Left ventricle myocardium superior (tissue), 1 donor: ENCODE measurements at regions not wholly inside any gene's neighbourhood (a gene's known extent, or its start where the extent isn't known, plus 50 kb on each side); places are given as distances from the start of the nearest gene placed in this dataset.

Experiments
- ATAC-seq: fragments of 200-7000 bp; cut with Tn5 transposase; one replicate; pipeline ENCODE4 v1.9.1; 2020; ENCODE audit warnings: mild to moderate bottlenecking, moderate library complexity
- DNase-seq: peaks from one replicate; pipeline ENCODE4 v3.0.0-alpha.2; 2020
- intact Hi-C: fragments of 100-400 bp; cut with micrococcal nuclease; formaldehyde crosslinking; loops from one replicate; pipeline ENCODE4 v1.11.0; 2022
- donor health status: DM: no; HTN: yes; CAD: no; lungs with severe emphysema.

GRCh38 chr13:74845806-74846205, 636.2 kb downstream of the TBC1D4 start:
- DNase-seq (no peak), ATAC-seq (no peak)
- intact Hi-C loops: no loop called here

GRCh38 chr13:74841651-74842050, 640.3 kb downstream of the TBC1D4 start:
- DNase-seq: no peak
- ATAC-seq: no peak
- intact Hi-C loops: no loop called here

DNA sequence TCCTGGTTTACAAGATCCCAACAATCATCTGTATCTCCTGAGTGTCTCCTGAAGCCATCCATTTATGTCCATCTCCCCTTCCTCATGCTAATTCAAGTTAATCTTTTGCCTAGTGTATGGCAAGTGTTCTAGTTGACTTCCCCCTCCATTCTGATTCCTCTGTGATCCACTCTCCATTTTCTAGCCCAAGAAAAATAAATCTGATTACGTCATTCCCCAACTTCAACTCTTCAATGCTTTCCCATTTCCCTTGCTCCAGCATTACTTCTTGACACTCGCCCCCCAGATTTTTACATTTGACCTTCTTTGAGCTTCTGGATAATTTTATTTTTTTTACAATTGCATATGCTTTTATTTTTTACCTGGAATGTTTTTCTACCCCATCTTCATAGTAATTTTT, 640.8 kb downstream of the TBC1D4 start:
- ATAC-seq: no peak
- intact Hi-C loops: no loop called here
- DNase-seq: no peak

GRCh38 chr13:74839656-74840055, 642.3 kb downstream of the TBC1D4 start:
- intact Hi-C loops: no loop called here
- ATAC-seq: no peak
- no peak for DNase-seq

- intact Hi-C loops: no loop called here
- no peak for ATAC-seq
- no peak for DNase-seq
Observed at GRCh38 chr13:74838096-74838495, 643.9 kb downstream of the TBC1D4 start.

- DNase-seq (no peak), ATAC-seq (no peak)
Observed at GRCh38 chr13:74836628-74837027, 645.3 kb downstream of the TBC1D4 start.

DNA sequence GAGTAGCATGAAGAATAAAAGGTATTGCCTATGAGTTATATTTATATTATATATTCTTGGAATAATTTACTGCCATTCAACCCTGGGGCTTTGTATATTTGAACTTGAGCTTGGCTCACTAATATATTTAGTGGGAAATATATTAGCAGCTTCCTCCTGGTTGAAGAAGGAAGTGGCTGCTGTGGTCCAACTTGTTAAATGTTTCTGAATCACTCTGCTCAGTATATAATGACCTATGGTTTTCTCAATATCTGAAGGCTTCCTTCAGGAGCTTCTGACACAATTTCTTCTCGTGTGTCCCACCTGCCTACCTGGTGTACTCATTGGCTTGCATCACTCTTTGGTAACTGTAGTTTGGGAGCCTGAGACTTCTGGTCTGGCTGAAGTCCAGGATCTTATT, 646.4 kb downstream of the TBC1D4 start:
- no peak for DNase-seq
- intact Hi-C loops: no loop called here
- no peak for ATAC-seq

More at GRCh38 chr13:74836628-74837027, 645.3 kb downstream of the TBC1D4 start:
- intact Hi-C loops: no loop called here

DNA sequence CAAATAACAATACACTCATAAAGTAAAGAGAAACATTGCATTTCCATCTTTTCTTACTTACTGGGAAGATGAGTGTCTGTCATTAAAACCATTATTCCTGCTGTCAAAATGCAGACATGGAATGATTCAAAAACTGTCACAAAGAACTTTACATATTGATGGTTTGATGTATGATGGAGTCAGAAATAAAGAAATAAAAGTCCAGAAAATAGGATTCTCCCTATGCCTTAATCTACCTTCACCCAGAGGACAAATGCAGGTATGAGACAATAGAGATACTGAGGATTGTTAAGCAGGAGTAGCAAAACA, 656.1 kb downstream of the TBC1D4 start:
- intact Hi-C loops: no loop called here
- ATAC-seq (no peak), DNase-seq (no peak)

- ATAC-seq (peak; percentile 79), DNase-seq (no peak)
- intact Hi-C loops: no loop called here
Observed at GRCh38 chr13:74825152-74825937, 656.6 kb downstream of the TBC1D4 start.

DNA sequence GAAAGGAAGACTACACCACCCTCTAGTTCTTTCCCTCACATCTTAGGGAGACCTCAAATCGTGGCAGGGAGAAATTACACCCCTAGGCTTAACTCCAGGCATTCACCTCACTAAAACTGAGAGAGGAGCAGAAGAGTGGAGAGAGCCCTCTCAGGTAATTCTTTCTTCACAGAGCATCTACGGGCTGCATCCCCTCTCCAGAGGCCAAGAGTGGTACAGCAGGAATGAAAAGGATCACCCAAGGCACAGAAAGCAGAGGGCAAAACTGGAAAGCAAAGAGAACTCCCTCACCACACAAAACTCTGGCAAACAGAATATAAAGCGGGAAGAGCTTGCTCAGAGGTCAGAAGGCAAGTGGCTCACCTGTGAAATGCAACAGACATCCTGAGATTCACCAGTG, 661.2 kb downstream of the TBC1D4 start:
- no peak for ATAC-seq
- DNase-seq: no peak
- intact Hi-C loops: no loop called here

DNA sequence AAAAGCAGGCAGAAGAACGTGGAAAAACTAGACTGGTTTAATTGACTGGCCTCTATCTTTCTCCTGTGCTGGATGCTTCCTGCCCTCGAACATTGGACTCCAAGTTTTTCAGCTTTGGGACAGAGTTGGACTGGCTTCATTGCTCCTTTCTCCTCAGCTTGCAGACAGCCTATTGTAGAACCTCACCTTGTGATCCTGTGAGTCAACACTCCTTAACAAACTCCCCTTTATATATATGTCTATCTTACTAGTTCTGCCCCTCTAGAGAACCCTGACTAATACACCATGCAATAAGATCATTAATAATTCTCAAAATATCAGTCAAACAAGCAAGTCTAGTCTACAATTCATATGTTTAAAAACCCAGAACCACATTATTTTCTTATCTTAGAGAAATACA, 662.4 kb downstream of the TBC1D4 start:
- intact Hi-C loops: no loop called here
- DNase-seq (no peak), ATAC-seq (no peak)

- ATAC-seq (no peak), DNase-seq (no peak)
- intact Hi-C loops: no loop called here
Observed at GRCh38 chr13:74816737-74817136, 665.2 kb downstream of the TBC1D4 start.

DNA sequence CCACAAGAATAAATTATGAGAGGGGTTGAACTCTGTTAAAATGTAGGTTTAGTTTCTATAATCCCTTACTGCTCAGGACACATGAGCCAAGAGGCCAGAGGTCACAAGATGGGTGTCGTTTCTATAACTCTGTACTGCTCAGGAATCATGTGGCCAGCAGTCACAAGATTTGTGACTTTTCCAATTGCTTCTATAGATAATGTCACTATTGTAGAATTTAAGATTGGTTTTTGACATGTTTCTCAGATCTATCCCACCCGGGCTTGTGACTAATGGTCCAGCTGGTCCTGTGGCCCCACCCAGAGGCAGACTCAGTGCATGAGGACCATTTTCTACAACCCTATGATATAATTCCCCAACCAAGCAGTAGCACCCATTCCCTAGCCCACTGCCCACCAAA, 662.0 kb upstream of the KLF12 start:
- DNase-seq: no peak
- ATAC-seq: no peak
- intact Hi-C loops: no loop called here

- intact Hi-C loops: no loop called here
- ATAC-seq (no peak), DNase-seq (no peak)
Observed at GRCh38 chr13:74795526-74795925, 661.3 kb upstream of the KLF12 start.

DNA sequence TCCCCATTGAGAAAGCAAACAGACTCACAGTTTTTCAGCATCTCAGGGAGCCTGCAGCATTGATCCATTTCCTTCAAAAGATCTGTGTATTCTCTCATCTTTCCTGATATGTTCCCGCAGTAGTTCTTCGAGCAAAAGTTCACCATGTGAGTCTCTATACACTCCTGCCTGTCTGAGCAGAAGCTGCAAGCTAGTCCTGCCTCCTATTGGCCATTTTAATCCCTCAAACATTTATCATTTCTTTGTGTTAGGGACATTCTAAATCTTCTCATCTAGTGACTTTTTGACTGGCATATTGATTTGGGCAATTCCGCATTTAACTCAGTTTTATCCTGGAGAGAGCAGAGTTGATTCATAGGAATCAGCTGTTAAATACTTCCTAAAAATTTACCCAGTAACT, 660.4 kb upstream of the KLF12 start:
- intact Hi-C loops: no loop called here
- ATAC-seq (no peak), DNase-seq (no peak)

DNA sequence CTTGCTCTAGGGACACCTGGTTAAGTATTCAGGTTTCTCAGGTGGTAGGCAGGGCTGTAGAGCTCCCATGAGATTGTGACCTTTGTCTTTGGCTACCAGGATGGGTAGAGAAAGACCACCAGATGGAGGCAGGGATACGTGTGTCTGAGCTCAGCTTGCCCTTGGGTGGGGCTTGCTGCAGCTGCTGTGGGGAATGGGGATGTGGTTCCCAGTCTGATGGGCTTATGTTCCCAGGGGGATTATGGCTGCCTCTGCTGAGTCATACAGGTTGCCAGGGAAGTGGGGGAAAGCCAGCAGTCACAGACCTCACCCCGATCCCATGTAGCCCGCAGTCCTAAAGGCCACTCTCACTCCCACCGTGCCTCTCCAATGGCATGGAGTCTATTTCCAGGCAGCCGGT, 659.9 kb upstream of the KLF12 start:
- intact Hi-C loops: no loop called here
- DNase-seq (no peak), ATAC-seq (no peak)

DNA sequence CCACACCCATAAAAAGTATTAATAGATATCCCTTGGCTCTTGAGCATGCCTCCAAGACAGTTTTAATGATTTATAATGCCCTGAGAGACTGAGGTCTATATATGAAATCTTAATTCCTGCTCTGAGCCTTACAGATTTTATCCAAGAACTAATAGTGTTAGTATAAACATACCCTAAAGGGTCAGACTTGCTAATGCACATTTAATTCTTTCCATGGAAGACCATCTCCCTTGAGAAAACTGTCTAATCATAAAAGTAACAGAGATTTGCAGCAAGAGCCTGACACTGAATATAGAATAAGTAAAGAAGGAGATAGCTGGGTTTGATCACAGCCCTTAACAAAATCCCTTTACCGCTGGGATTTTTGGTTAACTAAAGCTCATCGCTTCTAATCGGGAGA, 650.8 kb upstream of the KLF12 start:
- ATAC-seq (no peak), DNase-seq (no peak)
- intact Hi-C loops: no loop called here

DNA sequence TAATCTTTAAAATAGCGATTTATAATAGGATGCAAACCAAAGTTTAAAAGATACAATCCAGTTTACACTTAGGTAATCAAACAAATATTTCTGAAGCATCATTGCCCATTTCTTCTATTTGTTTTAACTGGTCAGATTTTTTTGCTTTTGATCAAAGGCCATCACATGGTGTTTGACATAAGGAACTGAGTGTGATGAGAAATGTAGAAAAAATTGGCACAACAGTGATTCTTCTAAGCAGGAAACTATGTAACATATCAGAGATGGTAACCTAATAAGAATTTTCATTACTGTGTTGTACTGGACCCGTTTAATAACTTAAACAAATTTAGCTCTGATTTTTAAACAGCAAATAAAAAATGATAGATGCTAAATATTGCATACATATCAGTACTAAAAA, 644.7 kb upstream of the KLF12 start:
- ATAC-seq: no peak
- no peak for DNase-seq
- intact Hi-C loops: no loop called here

DNA sequence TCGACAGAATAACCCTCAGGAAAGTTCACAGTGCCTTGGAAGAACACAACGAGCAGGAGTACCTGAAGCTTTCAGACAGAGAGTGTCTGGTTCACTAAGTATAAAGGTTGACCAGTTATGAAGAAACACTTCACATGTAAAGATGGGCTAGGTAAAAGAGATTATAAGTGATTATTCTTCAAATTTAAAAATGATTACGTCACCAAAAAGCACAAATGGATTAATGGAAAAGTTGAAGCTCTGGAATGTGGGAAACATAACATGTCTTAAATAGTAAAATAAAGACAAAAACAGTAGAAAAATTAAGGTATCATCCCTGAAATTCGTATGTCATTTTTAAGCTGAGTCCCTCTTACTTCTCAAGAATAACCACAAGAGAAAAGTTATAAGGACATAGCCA, 643.9 kb upstream of the KLF12 start:
- no peak for ATAC-seq
- no peak for DNase-seq
- intact Hi-C loops: no loop called here

DNA sequence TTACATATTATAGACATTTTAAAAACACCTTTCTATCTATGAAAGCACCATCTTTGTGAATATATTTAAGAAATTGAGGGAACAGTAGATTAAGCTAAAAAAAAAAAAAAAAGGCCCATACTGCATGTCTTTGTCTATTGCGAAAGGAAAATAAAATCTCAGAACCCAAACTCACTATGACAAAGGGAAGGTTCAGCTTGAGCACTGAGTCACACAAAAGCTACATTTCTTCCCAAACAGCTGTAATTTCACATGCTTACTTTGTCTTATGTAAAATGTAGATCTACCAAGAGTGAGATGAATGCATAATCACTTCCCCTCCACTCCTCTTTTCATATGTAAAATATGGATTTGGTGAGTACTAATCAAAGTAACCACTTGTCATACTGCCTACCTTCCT, 640.1 kb upstream of the KLF12 start:
- ATAC-seq (no peak), DNase-seq (no peak)
- intact Hi-C loops: no loop called here

DNA sequence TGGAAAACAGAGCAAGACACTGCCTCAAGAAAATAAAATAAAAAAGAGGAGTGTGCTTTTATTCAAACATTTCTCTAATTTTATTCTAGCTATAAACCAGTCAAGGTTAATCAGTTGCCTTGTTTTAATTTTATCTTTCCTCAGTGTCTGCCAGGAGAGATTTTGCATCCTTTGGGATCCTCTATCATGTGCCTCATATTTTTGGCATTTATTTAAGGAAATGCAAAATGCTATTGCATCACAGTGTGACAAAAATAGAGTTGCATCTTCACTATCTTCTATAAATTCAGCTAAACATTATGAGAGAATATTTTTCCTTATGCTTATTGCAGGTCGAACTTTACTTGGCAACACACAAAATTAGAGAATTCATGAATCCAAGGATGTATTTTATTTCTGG, 639.0 kb upstream of the KLF12 start:
- no peak for DNase-seq
- intact Hi-C loops: no loop called here
- no peak for ATAC-seq

DNA sequence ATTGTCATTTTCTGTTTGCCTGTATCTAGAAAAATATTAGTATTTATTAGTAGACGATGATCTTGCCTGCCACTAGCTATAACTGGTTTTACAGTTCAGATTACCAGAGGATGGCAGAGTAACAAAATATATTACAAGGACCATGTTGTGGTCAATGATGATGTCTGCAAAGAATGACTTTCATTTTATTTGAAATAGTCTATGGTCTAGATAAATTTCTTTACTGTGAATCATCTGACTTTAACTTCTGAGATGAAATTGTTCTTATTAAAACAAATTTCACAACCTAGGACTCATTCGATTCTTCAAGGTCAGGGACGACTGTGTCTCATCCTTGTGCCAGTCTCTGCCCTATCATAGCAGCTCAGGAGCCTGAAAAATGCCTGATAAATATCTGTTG, 637.8 kb upstream of the KLF12 start:
- intact Hi-C loops: no loop called here
- ATAC-seq (no peak), DNase-seq (no peak)
